HL-60 (cell line): ENCODE measurements at regions not wholly inside any gene's neighbourhood (a gene's known extent, or its start where the extent isn't known, plus 50 kb on each side); places are given as distances from the start of the nearest gene placed in this dataset.
A peak's percentile ranks its signal among the peaks of the same experiment; 100 is the strongest.

ENCODE experiments used
- DNase-seq, 2 experiments: peaks; one replicate each; pipeline ENCODE4 v3.0.0-alpha.2; 2010 to 2020; ENCODE audit warnings: low read depth in 1 of 2, low spot score in 1 of 2
- H3K27ac ChIP-seq: fragments of 250-450 bp; sonication (Bioruptor Pico); replicated peaks from 2 replicates; pipeline ENCODE4 v1.5.1; 2020; ENCODE audit warnings: mild to moderate bottlenecking, moderate library complexity
- H3K27me3 ChIP-seq: fragments of 250-450 bp; sonication (Bioruptor Pico); 2 replicates; pipeline ENCODE4 v1.5.1; 2021; ENCODE audit warnings: mild to moderate bottlenecking, moderate library complexity; ENCODE audit not compliant: insufficient read depth, poor library complexity, severe bottlenecking
- H3K4me3 ChIP-seq: replicated peaks from 2 replicates; pipeline ENCODE4 v1.5.1; 2011; ENCODE audit warnings: mild to moderate bottlenecking, control low read depth, low read length; ENCODE audit not compliant: insufficient read depth
- CTCF ChIP-seq: IDR thresholded peaks from one replicate; pipeline ENCODE4 v1.5.1; 2011; ENCODE audit warnings: low read length, control low read depth, inconsistent platforms; ENCODE audit not compliant: insufficient read depth
- GABPA ChIP-seq: IDR thresholded peaks from 2 replicates; pipeline ENCODE4 v1.6.1; 2012; ENCODE audit warnings: low read depth
- POLR2AphosphoS5 ChIP-seq: IDR thresholded peaks from 2 replicates; pipeline ENCODE4 v1.6.1; 2012; ENCODE audit warnings: low read depth
- REST ChIP-seq: IDR thresholded peaks from 2 replicates; pipeline ENCODE4 v1.6.1; 2012; ENCODE audit warnings: low read depth; ENCODE audit not compliant: insufficient replicate concordance
- SPI1 ChIP-seq: IDR thresholded peaks from 2 replicates; pipeline ENCODE4 v1.6.1; 2012; ENCODE audit warnings: low read depth, mild to moderate bottlenecking, borderline replicate concordance

- TF ChIP-seq CTCF, result no peak
- no peak for TF ChIP-seq GABPA
- no peak for TF ChIP-seq POLR2AphosphoS5
- no peak for TF ChIP-seq SPI1
- TF ChIP-seq REST, result no peak
- H3K4me3 ChIP-seq, result no peak overlapping the region
- no peak overlapping the region for H3K27ac ChIP-seq
- no peaks in the 10 kb centered on the region for H3K27me3 ChIP-seq
- DNase-seq, result no peak
Measured at GRCh38 chr12:92518071-92518470, 184.7 kb upstream of the PLEKHG7 start.

- no peak for TF ChIP-seq REST
- no peak for TF ChIP-seq POLR2AphosphoS5
- no peak for TF ChIP-seq GABPA
- TF ChIP-seq SPI1, result no peak
- TF ChIP-seq CTCF, result no peak
- no peak for DNase-seq
- H3K27ac ChIP-seq, result no peak overlapping the region
- no peaks in the 10 kb centered on the region for H3K27me3 ChIP-seq
- no peak overlapping the region for H3K4me3 ChIP-seq
Measured at GRCh38 chr12:92516277-92516600, 186.6 kb upstream of the PLEKHG7 start.

- TF ChIP-seq REST, result no peak
- TF ChIP-seq POLR2AphosphoS5, result no peak
- TF ChIP-seq SPI1, result no peak
- TF ChIP-seq GABPA, result no peak
- TF ChIP-seq CTCF, result no peak
- peak in 1 of 2 experiments; percentile 46 for DNase-seq
- H3K4me3 ChIP-seq, result no peak overlapping the region
- no peaks in the 10 kb centered on the region for H3K27me3 ChIP-seq
- no peak overlapping the region for H3K27ac ChIP-seq
Measured at GRCh38 chr12:92513231-92513730, 189.5 kb upstream of the PLEKHG7 start.
